ENCODE measurements at regions not wholly inside any gene's neighbourhood (a gene's known extent, or its start where the extent isn't known, plus 50 kb on each side); places are given as distances from the start of the nearest gene placed in this dataset.

GRCh38 chrX:131703646-131704045 is 159.8 kb downstream of the OR13H1 start:
- DNase-seq (ENCODE audit: low spot score), result peak; percentile 19

DNA sequence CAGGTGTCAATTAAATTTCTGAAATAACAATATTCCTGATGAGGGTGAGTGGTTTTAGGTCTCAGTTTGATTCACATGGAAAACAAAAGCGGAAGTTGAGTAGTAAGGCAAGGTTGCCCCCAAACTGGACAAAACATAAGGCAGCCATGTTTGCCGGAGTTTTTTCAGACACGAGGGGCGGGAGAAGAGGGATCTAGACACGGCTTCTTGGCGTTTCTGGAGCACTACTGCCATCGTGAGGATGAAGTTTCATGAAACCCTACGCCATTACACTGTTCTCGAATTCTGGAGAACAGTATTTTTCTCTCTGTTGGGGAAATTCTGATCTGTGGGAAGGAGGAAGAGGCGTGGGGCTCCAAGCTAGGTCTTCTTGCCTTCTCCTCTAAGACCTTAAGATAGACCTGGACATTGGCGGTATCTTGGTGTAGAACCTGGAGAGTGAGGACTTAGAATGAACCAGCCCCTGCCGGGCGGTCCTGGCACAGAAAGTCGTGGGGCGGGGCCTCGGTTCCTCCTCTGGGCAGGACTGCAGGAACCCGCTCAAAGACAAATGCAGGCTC is 160.3 kb downstream of the OR13H1 start:
- peak; percentile 84 for DNase-seq (ENCODE audit: low spot score)

GRCh38 chrX:131709553-131709952 is 165.7 kb downstream of the OR13H1 start:
- DNase-seq (ENCODE audit: low spot score), result no peak

DNA sequence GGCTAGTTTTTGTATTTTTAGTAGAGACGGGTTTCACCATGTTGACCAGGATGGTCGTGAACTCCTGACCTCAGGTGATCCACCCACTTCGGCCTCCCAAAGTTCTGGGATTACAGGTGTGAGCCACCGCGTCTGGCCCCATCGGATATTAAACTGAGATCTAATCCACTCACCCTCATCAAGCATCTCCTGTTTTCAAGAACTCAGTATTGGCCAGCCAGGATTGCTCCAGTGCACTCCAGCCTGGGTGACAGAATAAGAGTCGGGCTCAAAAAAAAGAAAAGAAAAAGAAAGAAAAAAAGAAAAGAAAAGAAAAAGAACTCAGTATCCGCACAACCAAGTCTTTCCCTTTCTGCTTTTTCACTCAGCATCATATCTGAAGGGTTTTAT is 167.6 kb downstream of the OR13H1 start:
- DNase-seq (ENCODE audit: low spot score), result no peak

DNA sequence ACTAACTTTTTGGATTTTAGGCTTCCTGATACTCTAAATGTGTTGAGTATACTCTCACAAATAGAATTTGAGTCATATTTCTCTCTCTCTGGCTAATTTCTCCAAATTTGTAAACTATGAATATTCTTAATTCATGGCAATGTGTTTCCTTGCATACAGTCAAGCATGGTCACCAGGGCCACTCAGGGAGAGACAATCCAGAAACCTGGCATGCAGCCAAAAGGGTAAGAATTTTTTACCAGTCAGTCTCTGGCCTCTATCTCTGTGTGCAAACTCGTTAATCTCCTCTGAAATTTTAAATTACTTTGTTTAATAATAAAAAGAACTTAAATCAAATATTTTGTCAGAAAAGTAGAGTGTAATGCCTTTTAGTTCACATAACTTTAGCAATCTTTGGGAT is 179.8 kb downstream of the OR13H1 start:
- no peak for DNase-seq (ENCODE audit: low spot score)

- no peak for DNase-seq (ENCODE audit: low spot score)
Observed at GRCh38 chrX:131724292-131724691, 180.4 kb downstream of the OR13H1 start.

DNA sequence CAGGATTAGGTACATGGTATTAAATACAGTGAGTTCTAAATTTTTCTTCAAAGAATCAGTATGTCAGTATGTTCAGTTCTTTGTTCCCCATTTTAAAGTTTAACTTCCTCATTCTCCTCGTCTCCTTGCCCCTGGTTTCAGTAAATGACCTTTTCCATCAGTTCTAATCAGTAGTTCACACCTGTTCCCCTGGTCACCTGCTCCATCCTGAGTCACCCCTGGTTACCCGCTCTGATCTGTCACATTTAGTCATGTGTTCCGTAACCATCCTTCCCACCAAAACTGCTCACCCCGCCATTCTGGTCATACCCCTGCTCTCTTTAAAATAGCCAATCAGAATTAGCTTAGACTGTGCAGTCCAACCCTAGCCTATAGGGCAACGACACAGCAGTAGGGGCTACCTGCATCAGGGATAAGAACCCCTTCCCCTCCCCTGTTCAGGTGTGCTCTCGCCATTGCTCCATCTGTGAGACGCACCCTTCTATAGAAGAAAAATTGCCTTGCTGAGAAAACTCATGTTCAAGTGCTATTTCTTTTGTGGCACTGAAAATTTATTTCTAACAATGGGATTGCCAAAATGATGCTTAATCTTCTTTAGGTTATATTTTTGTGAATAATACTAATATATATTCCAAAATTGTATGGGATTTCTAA is 181.3 kb downstream of the OR13H1 start:
- no peak for DNase-seq (ENCODE audit: low spot score)

DNA sequence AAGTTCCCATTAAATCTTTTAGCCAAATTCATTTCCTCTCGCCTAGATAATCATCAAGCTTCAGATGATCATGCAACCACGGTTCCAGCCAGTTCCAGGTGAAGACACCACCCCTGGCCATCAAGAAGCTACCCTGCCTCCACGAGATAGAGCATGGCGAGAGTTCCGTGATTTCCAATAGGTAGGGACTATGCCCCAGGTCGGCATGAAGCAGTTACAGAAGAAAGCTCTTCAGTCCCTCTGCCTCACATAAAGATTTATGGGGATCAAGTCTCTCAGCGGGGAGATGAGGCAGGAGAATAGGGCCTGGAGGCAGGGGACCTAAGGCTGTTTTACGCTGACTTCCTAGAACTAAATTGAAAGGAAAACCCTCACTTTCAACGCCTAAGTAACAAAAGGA is 183.9 kb downstream of the OR13H1 start:
- no peak for DNase-seq (ENCODE audit: low spot score)

DNA sequence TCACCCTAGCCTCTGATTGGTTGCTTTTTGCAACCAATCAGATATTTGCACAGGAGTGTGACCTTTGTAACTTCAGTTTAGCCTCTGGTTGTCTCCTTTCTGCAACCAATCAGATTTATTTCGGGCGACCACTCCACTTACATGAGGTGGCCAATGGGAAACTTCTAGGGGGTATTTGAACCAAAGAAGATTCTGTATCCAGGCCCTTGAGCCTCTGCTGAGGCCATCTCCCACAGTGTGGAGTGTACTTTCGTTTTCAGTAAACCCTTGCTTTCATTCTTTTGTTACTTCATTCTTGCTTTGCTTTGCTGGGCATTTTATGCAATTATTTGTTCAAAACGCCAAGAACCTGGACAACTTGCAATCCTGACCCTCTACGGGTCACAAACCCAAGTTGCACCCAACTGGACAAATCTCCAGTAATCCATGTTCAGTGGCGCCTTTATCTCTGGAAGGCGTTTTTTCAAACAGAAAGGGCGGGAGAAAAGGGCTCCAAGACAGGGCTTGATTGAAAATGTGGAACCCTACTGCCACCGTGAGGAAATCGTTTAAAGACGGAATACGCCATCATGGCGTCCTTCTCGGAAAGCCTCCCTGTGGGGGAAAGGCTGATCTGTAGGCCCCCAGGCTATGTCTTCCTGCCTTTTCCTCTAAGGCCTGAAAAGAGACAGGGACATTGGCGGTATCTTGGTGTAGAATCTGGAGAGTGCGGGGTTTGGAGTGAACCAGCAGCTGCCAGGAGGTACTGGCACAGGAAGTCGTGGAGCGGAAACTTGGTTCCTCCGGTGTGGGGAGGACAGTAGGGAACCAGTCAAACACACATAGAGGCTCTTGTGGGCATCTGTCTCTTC is 184.6 kb downstream of the OR13H1 start:
- DNase-seq (ENCODE audit: low spot score), result peak; percentile 81

DNA sequence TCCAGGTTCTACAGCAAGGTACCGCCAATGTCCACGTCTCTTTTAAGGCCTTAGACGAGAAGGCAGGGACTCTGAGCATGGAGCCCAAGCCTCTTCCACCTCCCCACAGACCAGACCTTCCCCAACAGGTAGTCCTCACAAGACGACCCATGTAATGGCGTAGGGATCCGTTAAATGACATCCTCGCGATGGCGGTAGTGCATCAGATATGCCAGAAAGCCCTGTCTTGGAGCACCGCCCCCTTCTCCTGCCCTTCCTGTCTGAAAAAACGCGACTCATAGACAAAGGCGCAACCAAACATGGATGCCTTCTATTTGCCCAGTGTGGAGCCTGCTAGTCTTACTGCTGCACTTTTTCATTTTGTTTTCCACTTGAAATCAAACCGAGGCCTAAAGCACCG is 185.4 kb downstream of the OR13H1 start:
- peak; percentile 74 for DNase-seq (ENCODE audit: low spot score)

DNA sequence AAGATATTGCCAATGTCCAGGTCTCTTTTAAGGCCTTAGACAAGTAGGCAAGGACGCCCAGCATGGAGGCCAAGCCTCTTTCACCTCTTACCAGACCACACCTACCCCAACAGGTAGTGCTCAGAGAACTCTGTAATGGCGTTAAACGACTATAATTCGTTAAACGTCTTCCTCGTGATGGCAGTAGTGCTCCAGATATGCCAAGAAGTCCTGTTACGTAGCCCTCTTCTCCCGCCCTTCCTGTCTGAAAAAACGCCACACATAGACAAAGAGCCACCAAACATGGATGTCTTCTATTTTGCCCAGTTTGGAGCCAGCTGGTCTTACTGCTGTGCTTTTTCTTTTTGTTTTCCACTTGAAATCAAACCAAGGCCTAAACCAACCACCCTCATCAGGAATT is 190.7 kb downstream of the OR13H1 start:
- no peak for DNase-seq (ENCODE audit: low spot score)

GRCh38 chrX:131735127-131735526 is 191.3 kb downstream of the OR13H1 start:
- DNase-seq (ENCODE audit: low spot score), result no peak

DNA sequence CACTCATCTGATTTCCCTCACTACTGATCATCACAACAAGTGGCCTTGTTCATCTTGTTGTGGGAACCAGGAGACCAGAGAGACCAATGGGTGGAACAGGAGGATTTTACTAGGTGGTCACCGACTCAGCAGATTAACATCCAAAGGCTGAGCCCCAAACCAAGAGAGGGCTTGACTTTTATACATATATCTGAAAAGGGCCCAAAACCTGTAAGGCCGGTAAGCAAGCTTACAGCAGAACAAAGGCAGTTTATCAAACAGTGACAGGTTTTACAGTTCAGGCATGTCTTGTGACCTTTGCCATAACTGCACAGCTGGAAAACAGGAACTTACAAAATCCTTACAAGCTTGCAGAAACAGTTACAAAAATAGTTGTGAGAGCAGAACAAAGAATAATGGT is 195.9 kb downstream of the OR13H1 start:
- no peak for DNase-seq (ENCODE audit: low spot score)

DNA sequence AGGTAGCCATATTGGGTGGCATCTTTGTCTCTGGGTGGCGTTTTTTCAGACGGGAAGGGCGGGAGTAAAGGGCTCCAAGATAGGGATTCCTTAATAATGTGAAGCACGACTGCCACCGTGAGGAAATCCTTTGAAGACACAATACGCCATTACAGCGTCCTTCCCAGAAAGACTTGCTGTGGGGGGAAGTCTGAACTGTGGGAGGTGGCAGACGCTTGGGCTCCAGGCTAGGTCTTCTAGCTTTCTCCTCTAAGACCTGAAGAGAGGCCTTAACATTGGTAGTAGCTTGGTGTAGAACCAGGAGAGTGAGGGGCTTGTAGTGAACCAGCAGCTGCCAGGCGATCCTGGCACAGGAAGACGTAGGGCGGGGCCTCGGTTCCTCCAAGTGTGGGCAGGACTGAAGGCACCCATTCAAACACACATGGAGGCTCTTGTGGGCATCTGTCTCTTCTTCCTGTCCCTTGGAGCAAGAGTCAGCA is 197.3 kb downstream of the OR13H1 start:
- peak; percentile 51 for DNase-seq (ENCODE audit: low spot score)

- DNase-seq (ENCODE audit: low spot score), result no peak
Observed at GRCh38 chrX:131745942-131746489, 202.1 kb downstream of the OR13H1 start.

GRCh38 chrX:131746491-131746968 is 202.7 kb downstream of the OR13H1 start:
- peak; percentile 85 for DNase-seq (ENCODE audit: low spot score)

DNA sequence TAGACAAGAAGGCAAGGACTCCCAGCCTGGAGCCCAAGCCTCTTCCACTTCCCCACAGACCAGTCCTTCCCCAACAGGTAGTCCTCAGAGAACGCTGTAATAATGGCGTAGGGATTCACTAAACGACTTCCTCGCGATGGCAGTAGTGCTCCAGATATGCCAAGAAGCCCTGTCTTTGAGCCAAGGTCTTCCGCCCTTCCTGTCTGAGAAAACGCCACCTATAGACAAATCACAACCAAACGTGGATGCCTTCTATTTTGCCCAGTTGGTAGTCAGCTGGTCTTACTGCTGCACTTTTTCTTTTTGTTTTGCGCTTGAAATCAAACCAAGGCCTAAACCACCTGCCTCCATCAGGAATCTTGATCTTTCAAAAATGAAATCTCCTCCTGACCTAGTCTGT is 203.3 kb downstream of the OR13H1 start:
- DNase-seq (ENCODE audit: low spot score), result peak; percentile 91

DNA sequence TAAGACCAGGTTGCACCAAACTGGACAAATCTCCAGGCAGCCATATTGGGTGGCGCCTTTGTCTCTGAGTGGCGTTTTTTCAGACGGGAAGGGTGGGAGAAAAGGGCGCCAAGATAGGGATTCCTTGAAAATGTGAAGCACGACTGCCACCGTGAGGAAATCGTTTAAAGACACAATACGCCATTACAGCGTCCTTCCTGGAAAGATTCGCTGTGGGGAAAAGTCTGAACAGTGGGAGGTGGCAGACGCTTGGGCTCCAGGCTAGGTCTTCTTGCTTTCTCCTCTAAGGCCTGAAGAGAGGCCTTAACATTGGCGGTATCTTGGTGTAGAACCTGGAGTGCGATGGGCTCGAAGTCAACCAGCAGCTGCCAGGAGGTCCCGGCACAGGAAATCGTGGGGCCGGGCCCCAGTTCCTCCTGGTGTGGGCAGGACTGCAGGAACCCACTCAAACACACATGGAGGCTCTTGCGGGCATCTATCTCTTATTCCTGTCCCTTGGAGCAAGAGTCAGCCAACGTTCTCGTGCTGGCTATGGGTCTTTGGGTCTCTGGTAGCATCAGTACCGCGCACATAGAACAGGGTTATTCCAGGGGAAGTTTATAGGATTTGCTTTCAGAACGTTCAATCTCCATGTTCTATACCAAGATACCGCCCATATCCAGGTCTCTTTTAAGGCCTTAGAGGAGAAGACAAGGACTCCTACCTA is 208.8 kb downstream of the OR13H1 start:
- peak; percentile 67 for DNase-seq (ENCODE audit: low spot score)

DNA sequence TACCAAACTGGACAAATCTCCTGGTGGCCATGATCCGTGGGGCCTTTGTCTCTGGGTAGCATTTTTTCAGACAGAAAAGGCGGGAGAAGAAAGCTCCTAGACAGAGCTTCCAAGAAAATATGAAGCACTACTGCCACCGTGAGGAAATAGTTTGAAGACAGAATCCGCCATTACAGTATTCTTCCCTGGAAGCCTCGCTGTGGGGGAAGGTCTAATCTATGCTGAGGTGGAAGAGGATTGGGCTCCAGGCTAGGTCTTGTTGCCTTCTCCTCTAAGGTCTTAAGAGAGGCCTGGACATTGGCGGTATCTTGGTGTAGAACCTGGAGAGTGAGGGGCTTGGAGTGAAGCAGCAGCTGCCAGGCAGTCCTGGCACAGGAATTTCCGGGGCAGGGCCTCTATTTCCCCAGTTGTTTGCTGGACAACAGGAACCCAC is 218.9 kb downstream of the OR13H1 start:
- peak; percentile 66 for DNase-seq (ENCODE audit: low spot score)

- peak; percentile 42 for DNase-seq (ENCODE audit: low spot score)
Observed at GRCh38 chrX:131763674-131764073, 219.8 kb downstream of the OR13H1 start.

DNA sequence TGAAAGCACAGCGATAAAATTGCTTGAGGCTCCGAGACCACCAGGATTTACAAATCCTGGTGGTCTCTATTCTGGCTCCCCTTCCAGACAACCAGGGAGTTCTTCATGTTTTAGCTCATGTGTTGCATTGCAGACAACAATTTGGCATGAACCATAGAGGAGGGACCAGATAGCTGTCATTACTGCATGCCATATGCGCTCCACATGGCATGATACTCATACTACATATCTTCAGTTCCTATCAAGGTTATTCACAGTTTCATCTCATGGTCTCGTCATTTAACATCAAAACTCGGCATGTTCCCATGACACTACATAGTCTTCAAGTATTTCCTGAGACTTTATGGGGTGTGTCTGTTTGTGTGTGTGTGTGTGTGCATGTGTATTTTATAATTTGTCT is 220.3 kb downstream of the OR13H1 start:
- no peak for DNase-seq (ENCODE audit: low spot score)
